ENCODE measurements at regions not wholly inside any gene's neighbourhood (a gene's known extent, or its start where the extent isn't known, plus 50 kb on each side); places are given as distances from the start of the nearest gene placed in this dataset.

- no peak overlapping the region for H3K4me3 ChIP-seq (replicated peaks in 1 of 3; ENCODE audit: insufficient read depth in 1 of 3, low read depth in 2 of 3, low read length in 3 of 3)
- H3K27ac ChIP-seq (ENCODE audit: extremely low read length, insufficient read depth, low read length) = no peak overlapping the region
- in situ Hi-C loops (cut with HindIII; ENCODE audit: extremely low pct_ligation_motif_present, low pct_unique_long_range_greater_than_20kb) = no loop called here
- no peaks in the 10 kb centered on the region for H3K4me1 ChIP-seq (ENCODE audit: insufficient read depth, low read length)
- no peaks in the 10 kb centered on the region for H3K36me3 ChIP-seq (replicated peaks in 1 of 2; ENCODE audit: control insufficient read depth in 1 of 2, insufficient read depth in 2 of 2, low read length in 2 of 2)
- intact Hi-C loops (cut with micrococcal nuclease; ENCODE audit: unreplicated experiment) = no loop called here
- no peaks in the 10 kb centered on the region for H3K27me3 ChIP-seq (ENCODE audit: control insufficient read depth in 1 of 2, insufficient read depth in 2 of 2, low read length in 2 of 2)
- H3K9ac ChIP-seq (ENCODE audit: insufficient read depth, low read depth, low read length) = no peak overlapping the region
- no TSS peak for BruUV-seq (replicated peaks)
- ChIA-PET POLR2A (no interaction called here), CTCF (ENCODE audit: low intra/inter-chr PET ratio, low total read pairs) (no interaction called here)
- H2AFZ ChIP-seq (ENCODE audit: low read length) = no peak overlapping the region
- 0% methylated on average over 3 of the region's 3 CpGs for WGBS (ENCODE audit: low lambda C conversion rate)
- no peak for FAIRE-seq
- no peaks in the 10 kb centered on the region for H4K20me1 ChIP-seq (ENCODE audit: insufficient read depth, low read length)
- no peak overlapping the region for H3K4me2 ChIP-seq (ENCODE audit: low read depth, low read length)
- no peak for DNase-seq (ENCODE audit: low spot score)
- H3K79me2 ChIP-seq (ENCODE audit: insufficient read depth, low read length) = no peaks in the 10 kb centered on the region
- ATAC-seq = no peak
- TF ChIP-seq ZNF749 (CRISPR knock-in tag; IDR thresholded peaks at IDR 0.05; ENCODE audit: borderline replicate concordance) (no peak), JUN (CRISPR knock-in tag; IDR thresholded peaks at IDR 0.05) (no peak), ZNF724P (CRISPR knock-in tag; IDR thresholded peaks at IDR 0.05; ENCODE audit: borderline replicate concordance) (no peak), ZNF280D (CRISPR knock-in tag; IDR thresholded peaks at IDR 0.05) (no peak), PLSCR1 (CRISPR knock-in tag; IDR thresholded peaks at IDR 0.05; ENCODE audit: borderline replicate concordance) (no peak), ZNF329 (CRISPR knock-in tag; IDR thresholded peaks at IDR 0.05; ENCODE audit: low read depth) (no peak), PBX3 (CRISPR knock-in tag; IDR thresholded peaks at IDR 0.05; ENCODE audit: borderline replicate concordance) (no peak), NFIC (IDR thresholded peaks at IDR 0.05; ENCODE audit: low read length) (no peak), DDIT3 (CRISPR knock-in tag; IDR thresholded peaks at IDR 0.05) (no peak), MBNL3 (CRISPR knock-in tag; conservative IDR thresholded peaks at IDR 0.05) (no peak), ATRX (CRISPR knock-in tag; IDR thresholded peaks at IDR 0.05; ENCODE audit: borderline replicate concordance) (no peak), AGO1 (IDR thresholded peaks at IDR 0.05; ENCODE audit: low read depth, low read length, poor library complexity, severe bottlenecking) (no peak), NR1H2 (CRISPR knock-in tag; IDR thresholded peaks at IDR 0.05; ENCODE audit: borderline replicate concordance, low read depth) (no peak), TMF1 (CRISPR knock-in tag; IDR thresholded peaks at IDR 0.05; ENCODE audit: low read depth) (no peak), ZNF343 (CRISPR knock-in tag; IDR thresholded peaks at IDR 0.05) (no peak), CEBPB (IDR thresholded peaks at IDR 0.05; ENCODE audit: borderline replicate concordance, low read depth, low read length) (no peak), ATF6 (CRISPR knock-in tag; conservative IDR thresholded peaks at IDR 0.05) (no peak), ZNF296 (CRISPR knock-in tag; conservative IDR thresholded peaks at IDR 0.05) (no peak)
- no peaks in the 10 kb centered on the region for H3K9me3 ChIP-seq (ENCODE audit: low read length)
These were observed 377.5 kb downstream of the CENPC start for GRCh38 chr4:67167849-67168248.

All from HepG2 (cell line).